ENCODE measurements at regions not wholly inside any gene's neighbourhood (a gene's known extent, or its start where the extent isn't known, plus 50 kb on each side); places are given as distances from the start of the nearest gene placed in this dataset.
"Not testable (repeated sequence)": the region's sequence is repeated elsewhere in the genome, so short reads cannot be mapped to it uniquely, and the experiment has no call there.

GRCh38 chr4:78711676-78712075, 64.5 kb upstream of the BMP2K start:
- Histone ChIP-seq H3K9ac (ENCODE audit: low read depth, low read length) (no peak overlapping the region), H3K27me3 (ENCODE audit: insufficient read depth, low read length, poor library complexity) (no peaks in the 10 kb centered on the region), H3K4me2 (ENCODE audit: insufficient read depth, low read length) (no peak overlapping the region), H3K4me3 (ENCODE audit: low read depth in 1 of 2, low read length in 2 of 2) (no peak overlapping the region), H3K4me1 (ENCODE audit: insufficient read depth, low read length) (no peaks in the 10 kb centered on the region), H3K9me3 (ENCODE audit: insufficient read depth, low read length, severe bottlenecking) (no peaks in the 10 kb centered on the region), H3K79me2 (ENCODE audit: insufficient read depth, low read length) (no peaks in the 10 kb centered on the region), H3K36me3 (ENCODE audit: insufficient read depth, low read length) (no peaks in the 10 kb centered on the region), H4K20me1 (ENCODE audit: insufficient read depth, low read length) (no peaks in the 10 kb centered on the region), H2AFZ (ENCODE audit: low read depth, low read length) (no peak overlapping the region), H3K27ac (ENCODE audit: low read length) (no peak overlapping the region)
- TF ChIP-seq EZH2 (IDR thresholded peaks at IDR 0.05; ENCODE audit: borderline replicate concordance, low read depth, low read length, severe bottlenecking), result no peak
- TF ChIP-seq CTCF (IDR thresholded peaks at IDR 0.05; ENCODE audit: borderline replicate concordance, extremely low read depth, low read length, poor library complexity, severe bottlenecking), result no peak
- ATAC-seq (ENCODE audit: insufficient read depth, low read depth) (no peak), DNase-seq (no peak)

- not testable (repeated sequence) for H4K20me1 ChIP-seq (ENCODE audit: insufficient read depth, low read length); H3K27me3 ChIP-seq (ENCODE audit: insufficient read depth, low read length, poor library complexity); H3K36me3 ChIP-seq (ENCODE audit: insufficient read depth, low read length); H3K4me2 ChIP-seq (ENCODE audit: insufficient read depth, low read length); H3K27ac ChIP-seq (ENCODE audit: low read length); H3K4me3 ChIP-seq (ENCODE audit: low read depth in 1 of 2, low read length in 2 of 2); H3K4me1 ChIP-seq (ENCODE audit: insufficient read depth, low read length); ATAC-seq (ENCODE audit: insufficient read depth, low read depth); H3K79me2 ChIP-seq (ENCODE audit: insufficient read depth, low read length); H2AFZ ChIP-seq (ENCODE audit: low read depth, low read length); DNase-seq; H3K9ac ChIP-seq (ENCODE audit: low read depth, low read length); H3K9me3 ChIP-seq (ENCODE audit: insufficient read depth, low read length, severe bottlenecking)
These were observed 61.6 kb upstream of the BMP2K start for GRCh38 chr4:78714598-78714997.

- H3K27ac ChIP-seq (ENCODE audit: low read length); H3K27me3 ChIP-seq (ENCODE audit: insufficient read depth, low read length, poor library complexity); H3K79me2 ChIP-seq (ENCODE audit: insufficient read depth, low read length); ATAC-seq (ENCODE audit: insufficient read depth, low read depth); H3K9me3 ChIP-seq (ENCODE audit: insufficient read depth, low read length, severe bottlenecking); H4K20me1 ChIP-seq (ENCODE audit: insufficient read depth, low read length); H3K36me3 ChIP-seq (ENCODE audit: insufficient read depth, low read length); DNase-seq; H3K4me1 ChIP-seq (ENCODE audit: insufficient read depth, low read length); H3K4me3 ChIP-seq (ENCODE audit: low read depth in 1 of 2, low read length in 2 of 2); H3K4me2 ChIP-seq (ENCODE audit: insufficient read depth, low read length); H2AFZ ChIP-seq (ENCODE audit: low read depth, low read length); H3K9ac ChIP-seq (ENCODE audit: low read depth, low read length): not testable (repeated sequence)
These were observed 60.8 kb upstream of the BMP2K start for GRCh38 chr4:78715372-78715771.

- not testable (repeated sequence) for ATAC-seq (ENCODE audit: insufficient read depth, low read depth); H3K4me2 ChIP-seq (ENCODE audit: insufficient read depth, low read length); H3K4me3 ChIP-seq (ENCODE audit: low read depth in 1 of 2, low read length in 2 of 2)
These were observed 58.4 kb upstream of the BMP2K start for GRCh38 chr4:78717712-78718111.

GRCh38 chr4:78720204-78720603, 55.9 kb upstream of the BMP2K start:
- Histone ChIP-seq H3K9ac (ENCODE audit: low read depth, low read length) (no peak overlapping the region), H3K9me3 (ENCODE audit: insufficient read depth, low read length, severe bottlenecking) (no peaks in the 10 kb centered on the region), H3K79me2 (ENCODE audit: insufficient read depth, low read length) (no peaks in the 10 kb centered on the region), H3K36me3 (ENCODE audit: insufficient read depth, low read length) (no peaks in the 10 kb centered on the region), H2AFZ (ENCODE audit: low read depth, low read length) (no peak overlapping the region), H3K27ac (ENCODE audit: low read length) (no peak overlapping the region), H3K4me1 (ENCODE audit: insufficient read depth, low read length) (no peaks in the 10 kb centered on the region), H3K27me3 (ENCODE audit: insufficient read depth, low read length, poor library complexity) (no peaks in the 10 kb centered on the region), H3K4me2 (ENCODE audit: insufficient read depth, low read length) (no peak overlapping the region), H3K4me3 (ENCODE audit: low read depth in 1 of 2, low read length in 2 of 2) (no peak overlapping the region), H4K20me1 (ENCODE audit: insufficient read depth, low read length) (no peaks in the 10 kb centered on the region)
- no peak for DNase-seq
- ATAC-seq (ENCODE audit: insufficient read depth, low read depth), result no peak
- TF ChIP-seq CTCF (IDR thresholded peaks at IDR 0.05; ENCODE audit: borderline replicate concordance, extremely low read depth, low read length, poor library complexity, severe bottlenecking) (no peak), EZH2 (IDR thresholded peaks at IDR 0.05; ENCODE audit: borderline replicate concordance, low read depth, low read length, severe bottlenecking) (no peak)

More at GRCh38 chr4:78717712-78718111, 58.4 kb upstream of the BMP2K start:
- not testable (repeated sequence) for H3K27ac ChIP-seq (ENCODE audit: low read length); H3K27me3 ChIP-seq (ENCODE audit: insufficient read depth, low read length, poor library complexity); H3K79me2 ChIP-seq (ENCODE audit: insufficient read depth, low read length); H3K36me3 ChIP-seq (ENCODE audit: insufficient read depth, low read length); H3K4me1 ChIP-seq (ENCODE audit: insufficient read depth, low read length); DNase-seq; H3K9me3 ChIP-seq (ENCODE audit: insufficient read depth, low read length, severe bottlenecking); H3K9ac ChIP-seq (ENCODE audit: low read depth, low read length); H2AFZ ChIP-seq (ENCODE audit: low read depth, low read length); H4K20me1 ChIP-seq (ENCODE audit: insufficient read depth, low read length)

All from DND-41 (cell line).